ENCODE measurements at regions not wholly inside any gene's neighbourhood (a gene's known extent, or its start where the extent isn't known, plus 50 kb on each side); places are given as distances from the start of the nearest gene placed in this dataset.
"Not testable (repeated sequence)": the region's sequence is repeated elsewhere in the genome, so short reads cannot be mapped to it uniquely, and the experiment has no call there.

DNA sequence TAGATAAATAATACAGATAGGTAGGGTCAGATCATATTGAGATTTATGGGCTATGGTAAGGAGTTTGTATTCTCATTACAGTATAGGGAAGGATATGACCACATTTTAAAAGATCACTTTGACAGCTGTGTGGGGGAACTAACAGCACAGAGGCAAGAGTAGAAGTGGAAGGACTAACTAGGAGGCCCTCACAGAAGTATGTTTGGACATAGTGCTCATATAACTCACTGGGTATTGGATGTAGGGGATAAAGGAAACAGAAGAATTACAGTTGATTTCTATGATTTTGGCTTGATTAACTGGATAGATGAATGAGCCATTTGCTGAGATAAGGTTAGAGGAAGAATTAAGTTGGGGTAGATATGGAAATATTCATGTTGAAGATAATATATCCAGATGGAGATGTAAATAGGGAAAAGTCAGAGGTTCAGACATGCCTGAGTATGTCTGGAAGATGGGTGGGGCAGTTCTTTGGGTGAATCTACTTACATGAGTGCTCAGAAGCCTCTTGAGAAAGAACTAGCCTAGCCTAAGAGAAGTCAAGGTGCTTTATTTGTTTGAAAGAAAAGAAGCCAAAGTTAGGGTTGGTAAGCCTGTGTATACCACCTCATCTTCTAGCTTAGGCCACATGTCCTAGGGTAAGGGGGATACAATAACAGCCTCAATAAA, 133.4 kb downstream of the NDFIP2 start:
- DNase-seq (ENCODE audit: low read depth in 2 of 2), result no peak

DNA sequence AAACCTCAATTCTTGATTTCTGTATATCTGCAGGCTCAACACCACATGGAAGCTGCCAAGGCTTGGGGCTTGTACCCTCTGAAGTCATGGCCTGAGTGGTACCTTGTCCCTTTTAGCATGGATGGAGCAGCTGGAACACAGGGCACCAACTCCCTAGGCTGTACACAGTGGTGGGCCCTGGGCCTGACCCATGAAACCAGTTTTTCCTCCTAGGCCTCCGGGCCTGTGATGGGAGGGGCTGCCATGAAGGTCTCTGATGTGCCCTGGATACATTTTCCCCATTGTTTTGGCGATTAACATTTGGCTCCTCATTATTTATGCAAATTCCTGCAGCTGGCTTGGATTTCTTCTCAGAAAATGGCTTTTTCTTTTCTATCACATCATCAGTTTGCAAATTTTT, 131.6 kb downstream of the NDFIP2 start:
- DNase-seq (ENCODE audit: low read depth in 2 of 2), result no peak

DNA sequence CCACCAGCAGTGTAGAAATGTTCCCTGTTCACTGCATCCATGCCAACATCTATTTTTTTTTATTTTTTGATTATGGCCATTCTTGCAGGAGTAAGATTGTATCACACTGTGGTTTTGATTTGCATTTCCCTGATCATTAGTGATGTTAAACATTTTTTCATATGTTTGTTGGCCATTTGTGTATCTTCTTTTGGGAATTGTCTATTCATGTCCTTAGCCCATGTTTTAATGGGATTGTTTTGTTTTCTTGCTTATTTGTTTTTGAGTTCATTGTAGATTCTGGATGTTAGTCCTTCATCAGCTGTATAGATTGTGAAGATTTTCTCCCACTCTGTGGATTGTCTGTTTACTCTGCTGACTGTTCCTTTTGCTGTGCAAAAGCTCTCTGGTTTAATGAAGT, 126.9 kb downstream of the NDFIP2 start:
- not testable (repeated sequence) for DNase-seq (ENCODE audit: low read depth in 2 of 2)

Measured in fibroblast of skin of left biceps (primary cell).